ENCODE measurements at regions not wholly inside any gene's neighbourhood (a gene's known extent, or its start where the extent isn't known, plus 50 kb on each side); places are given as distances from the start of the nearest gene placed in this dataset.
"Not testable (repeated sequence)": the region's sequence is repeated elsewhere in the genome, so short reads cannot be mapped to it uniquely, and the experiment has no call there.

GRCh38 chr13:109314101-109314500 is 472.3 kb downstream of the IRS2 start:
- Histone ChIP-seq H3K36me3 (ENCODE audit: control insufficient read depth, insufficient read depth, low read length) (no peaks in the 10 kb centered on the region), H3K4me3 (ENCODE audit: low read depth, low read length) (no peak overlapping the region), H3K27me3 (ENCODE audit: control insufficient read depth, insufficient read depth, low read length) (no peaks in the 10 kb centered on the region)
- no peak for TF ChIP-seq CTCF (IDR thresholded peaks at IDR 0.05; ENCODE audit: insufficient read depth, low read length, poor library complexity, severe bottlenecking)
- no peak for DNase-seq (ENCODE audit: low read depth)

GRCh38 chr13:109312399-109312798 is 474.0 kb downstream of the IRS2 start:
- no peak overlapping the region for H3K4me3 ChIP-seq (ENCODE audit: low read depth, low read length)
- H3K36me3 ChIP-seq (ENCODE audit: control insufficient read depth, insufficient read depth, low read length): no peaks in the 10 kb centered on the region
- no peak for DNase-seq (ENCODE audit: low read depth)
- no peak for TF ChIP-seq CTCF (IDR thresholded peaks at IDR 0.05; ENCODE audit: insufficient read depth, low read length, poor library complexity, severe bottlenecking)
- H3K27me3 ChIP-seq (ENCODE audit: control insufficient read depth, insufficient read depth, low read length): no peaks in the 10 kb centered on the region

- H3K27me3 ChIP-seq (ENCODE audit: control insufficient read depth, insufficient read depth, low read length); H3K4me3 ChIP-seq (ENCODE audit: low read depth, low read length); H3K36me3 ChIP-seq (ENCODE audit: control insufficient read depth, insufficient read depth, low read length); DNase-seq (ENCODE audit: low read depth): not testable (repeated sequence)
These were observed 474.9 kb downstream of the IRS2 start for GRCh38 chr13:109311431-109311976.

GRCh38 chr13:109309625-109310363 is 476.6 kb downstream of the IRS2 start:
- Histone ChIP-seq H3K4me3 (ENCODE audit: low read depth, low read length) (no peak overlapping the region), H3K36me3 (ENCODE audit: control insufficient read depth, insufficient read depth, low read length) (no peaks in the 10 kb centered on the region), H3K27me3 (ENCODE audit: control insufficient read depth, insufficient read depth, low read length) (no peaks in the 10 kb centered on the region)
- no peak for DNase-seq (ENCODE audit: low read depth)
- no peak for TF ChIP-seq CTCF (IDR thresholded peaks at IDR 0.05; ENCODE audit: insufficient read depth, low read length, poor library complexity, severe bottlenecking)

GRCh38 chr13:109307027-109307426 is 479.4 kb downstream of the IRS2 start:
- Histone ChIP-seq H3K36me3 (ENCODE audit: control insufficient read depth, insufficient read depth, low read length) (no peaks in the 10 kb centered on the region), H3K27me3 (ENCODE audit: control insufficient read depth, insufficient read depth, low read length) (no peaks in the 10 kb centered on the region), H3K4me3 (ENCODE audit: low read depth, low read length) (no peak overlapping the region)
- no peak for DNase-seq (ENCODE audit: low read depth)
- TF ChIP-seq CTCF (IDR thresholded peaks at IDR 0.05; ENCODE audit: insufficient read depth, low read length, poor library complexity, severe bottlenecking): no peak

GRCh38 chr13:109301726-109302125 is 484.7 kb downstream of the IRS2 start:
- TF ChIP-seq CTCF (IDR thresholded peaks at IDR 0.05; ENCODE audit: insufficient read depth, low read length, poor library complexity, severe bottlenecking): no peak
- no peak overlapping the region for H3K4me3 ChIP-seq (ENCODE audit: low read depth, low read length)
- H3K27me3 ChIP-seq (ENCODE audit: control insufficient read depth, insufficient read depth, low read length): no peaks in the 10 kb centered on the region
- no peaks in the 10 kb centered on the region for H3K36me3 ChIP-seq (ENCODE audit: control insufficient read depth, insufficient read depth, low read length)
- DNase-seq (ENCODE audit: low read depth): no peak
